ENCODE measurements at regions not wholly inside any gene's neighbourhood (a gene's known extent, or its start where the extent isn't known, plus 50 kb on each side); places are given as distances from the start of the nearest gene placed in this dataset.

DNA sequence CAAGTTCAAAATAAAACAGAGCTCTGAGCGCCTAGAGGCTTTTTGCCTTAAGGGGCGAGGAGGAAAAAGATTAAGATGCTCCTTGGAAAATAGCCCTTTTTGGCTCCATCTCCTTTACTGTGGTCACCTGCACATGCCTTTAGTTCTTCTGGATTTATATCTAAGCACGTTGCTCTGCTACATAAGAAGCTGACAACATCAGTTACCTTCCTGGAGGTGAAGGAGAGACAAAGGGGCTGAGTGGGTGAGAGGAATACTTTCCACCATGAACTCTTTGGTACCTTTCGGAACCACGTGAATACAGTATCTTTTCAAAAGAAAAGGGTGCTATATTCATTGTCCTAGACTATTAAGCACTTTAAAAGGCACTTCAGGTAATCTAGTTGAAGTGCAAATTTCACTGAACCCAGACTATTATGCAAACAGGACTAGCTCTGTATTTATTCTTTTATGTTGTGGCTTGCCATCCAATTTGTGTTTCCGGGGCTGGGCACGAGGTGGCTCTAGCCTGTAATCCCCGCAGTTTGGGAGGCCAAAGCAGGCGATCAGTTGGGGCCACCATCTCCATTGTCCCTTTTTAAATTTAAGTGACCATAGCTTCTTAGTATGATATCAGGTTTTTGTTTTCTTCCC lies 201.5 kb downstream of the TM9SF2 start:
- TF ChIP-seq, protein P1, sequence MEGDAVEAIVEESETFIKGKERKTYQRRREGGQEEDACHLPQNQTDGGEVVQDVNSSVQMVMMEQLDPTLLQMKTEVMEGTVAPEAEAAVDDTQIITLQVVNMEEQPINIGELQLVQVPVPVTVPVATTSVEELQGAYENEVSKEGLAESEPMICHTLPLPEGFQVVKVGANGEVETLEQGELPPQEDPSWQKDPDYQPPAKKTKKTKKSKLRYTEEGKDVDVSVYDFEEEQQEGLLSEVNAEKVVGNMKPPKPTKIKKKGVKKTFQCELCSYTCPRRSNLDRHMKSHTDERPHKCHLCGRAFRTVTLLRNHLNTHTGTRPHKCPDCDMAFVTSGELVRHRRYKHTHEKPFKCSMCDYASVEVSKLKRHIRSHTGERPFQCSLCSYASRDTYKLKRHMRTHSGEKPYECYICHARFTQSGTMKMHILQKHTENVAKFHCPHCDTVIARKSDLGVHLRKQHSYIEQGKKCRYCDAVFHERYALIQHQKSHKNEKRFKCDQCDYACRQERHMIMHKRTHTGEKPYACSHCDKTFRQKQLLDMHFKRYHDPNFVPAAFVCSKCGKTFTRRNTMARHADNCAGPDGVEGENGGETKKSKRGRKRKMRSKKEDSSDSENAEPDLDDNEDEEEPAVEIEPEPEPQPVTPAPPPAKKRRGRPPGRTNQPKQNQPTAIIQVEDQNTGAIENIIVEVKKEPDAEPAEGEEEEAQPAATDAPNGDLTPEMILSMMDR (IDR thresholded peaks at IDR 0.05): no peak

GRCh38 chr13:99700468-99700867 lies 199.2 kb downstream of the TM9SF2 start:
- TF ChIP-seq, protein P1 (IDR thresholded peaks at IDR 0.05): no peak

DNA sequence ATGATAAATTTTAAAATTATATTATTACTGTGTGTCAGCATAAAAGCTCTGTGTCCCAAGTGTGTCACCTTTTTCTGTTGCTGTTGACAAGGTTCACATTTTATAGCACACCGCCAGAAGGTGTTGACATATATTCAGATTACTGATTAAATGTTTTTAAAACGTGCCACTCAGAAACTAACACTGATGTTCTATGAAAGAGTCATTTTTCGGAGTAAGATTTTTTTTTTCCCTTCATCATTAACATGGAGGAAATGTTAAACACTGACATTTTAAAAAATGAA lies 197.5 kb downstream of the TM9SF2 start:
- TF ChIP-seq, protein P1 (IDR thresholded peaks at IDR 0.05): no peak

DNA sequence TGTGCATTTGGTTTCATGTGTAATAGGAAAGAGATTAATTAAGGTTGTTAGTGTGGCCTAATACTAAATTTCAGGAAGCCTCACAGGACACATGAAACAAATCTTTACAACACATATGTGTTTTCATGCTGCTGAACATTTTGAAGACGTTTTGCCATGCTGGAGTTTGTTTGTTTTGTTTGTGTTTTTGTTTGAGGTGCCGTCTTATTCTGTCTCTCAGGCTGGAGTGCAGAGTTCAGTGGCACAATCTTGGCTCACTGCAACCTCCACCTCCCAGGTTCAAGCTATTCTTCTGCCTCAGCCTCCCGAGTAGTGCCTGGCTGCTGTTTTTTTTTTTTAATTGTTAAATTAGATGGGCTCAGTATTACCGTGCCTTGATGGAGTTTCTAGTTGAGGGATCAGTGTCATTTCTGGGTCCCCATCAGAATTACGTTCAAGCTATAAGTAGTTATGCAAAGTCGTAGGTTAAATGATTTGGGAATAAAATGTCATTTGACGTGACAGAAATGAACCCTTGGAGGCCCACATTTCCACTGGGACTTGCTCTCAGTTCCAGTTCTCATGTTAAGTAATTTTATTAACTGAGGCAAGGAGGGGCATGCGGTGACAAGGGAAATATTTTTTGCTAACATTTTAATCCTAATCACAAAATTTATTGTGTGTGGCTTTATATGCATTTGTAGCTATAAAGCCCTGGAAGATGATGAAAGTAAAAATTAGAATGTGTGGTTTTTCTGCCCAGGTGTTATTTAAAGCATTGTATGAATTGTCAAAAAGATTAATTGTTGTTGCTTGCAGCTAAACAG lies 196.9 kb downstream of the TM9SF2 start:
- TF ChIP-seq, protein P1 (IDR thresholded peaks at IDR 0.05): no peak

- TF ChIP-seq, protein P1 (IDR thresholded peaks at IDR 0.05): no peak
Measured at GRCh38 chr13:99695857-99696256, 194.6 kb downstream of the TM9SF2 start.

- TF ChIP-seq, protein P1 (IDR thresholded peaks at IDR 0.05): no peak
Measured at GRCh38 chr13:99693852-99694611, 192.8 kb downstream of the TM9SF2 start.

- TF ChIP-seq, protein P1 (IDR thresholded peaks at IDR 0.05): no peak
Measured at GRCh38 chr13:99693351-99693750, 192.1 kb downstream of the TM9SF2 start.
